GM23248 (cell line): ENCODE measurements at regions not wholly inside any gene's neighbourhood (a gene's known extent, or its start where the extent isn't known, plus 50 kb on each side); places are given as distances from the start of the nearest gene placed in this dataset.

Source experiments
- DNase-seq: peaks from one replicate; pipeline ENCODE4 v3.0.0-alpha.2; 2015
- H2AFZ ChIP-seq: fragments of 200-600 bp; sonication (generic); 2 replicates; pipeline ENCODE4 v1.6.1; 2016; ENCODE audit warnings: antibody characterized with exemption
- H3F3A ChIP-seq: fragments of 200-600 bp; sonication (generic); 2 replicates; pipeline ENCODE4 v1.6.1; 2016; ENCODE audit warnings: mild to moderate bottlenecking, antibody characterized with exemption, mixed run types; ENCODE audit not compliant: insufficient read depth
- H3K27ac ChIP-seq: fragments of 200-600 bp; sonication (generic); 2 replicates; pipeline ENCODE4 v1.5.1; 2016; ENCODE audit warnings: mild to moderate bottlenecking
- H3K27me3 ChIP-seq: fragments of 200-600 bp; sonication (generic); replicated peaks from 2 replicates; pipeline ENCODE4 v1.6.1; 2016; ENCODE audit warnings: mild to moderate bottlenecking; ENCODE audit not compliant: insufficient read depth
- H3K36me3 ChIP-seq: fragments of 200-600 bp; sonication (generic); 2 replicates; pipeline ENCODE4 v1.6.1; 2016; ENCODE audit warnings: low read depth, mild to moderate bottlenecking
- H3K4me1 ChIP-seq: fragments of 200-600 bp; sonication (generic); 2 replicates; pipeline ENCODE4 v1.6.1; 2016; ENCODE audit warnings: mild to moderate bottlenecking; ENCODE audit not compliant: insufficient read depth
- H3K4me2 ChIP-seq: fragments of 200-600 bp; sonication (generic); one replicate; pipeline ENCODE4 v1.6.1; 2016; ENCODE audit warnings: mild to moderate bottlenecking; ENCODE audit not compliant: unreplicated experiment
- H3K4me3 ChIP-seq: fragments of 200-600 bp; sonication (generic); 2 replicates; pipeline ENCODE4 v1.5.1; 2016; ENCODE audit warnings: mild to moderate bottlenecking
- H3K79me2 ChIP-seq: fragments of 200-600 bp; sonication (generic); 2 replicates; pipeline ENCODE4 v1.6.1; 2016; ENCODE audit warnings: mild to moderate bottlenecking; ENCODE audit not compliant: insufficient read depth
- H3K9ac ChIP-seq: fragments of 200-600 bp; sonication (generic); 2 replicates; pipeline ENCODE4 v1.6.1; 2016; ENCODE audit warnings: mild to moderate bottlenecking
- H3K9me2 ChIP-seq: fragments of 200-600 bp; sonication (generic); 2 replicates; pipeline ENCODE4 v1.6.1; 2016; ENCODE audit warnings: mixed run types, mild to moderate bottlenecking, moderate library complexity; ENCODE audit not compliant: insufficient read depth
- H3K9me3 ChIP-seq: fragments of 200-600 bp; sonication (generic); one replicate; pipeline ENCODE4 v1.6.1; 2017; ENCODE audit warnings: low read depth
- H4K20me1 ChIP-seq: fragments of 200-600 bp; sonication (generic); 2 replicates; pipeline ENCODE4 v1.6.0; 2016; ENCODE audit not compliant: insufficient read depth
- EZH2 ChIP-seq: fragments of 200-600 bp; sonication (generic); IDR thresholded peaks from 2 replicates; pipeline ENCODE4 v1.6.1; 2018; ENCODE audit warnings: antibody characterized with exemption, mild to moderate bottlenecking; ENCODE audit not compliant: insufficient read depth, poor library complexity, severe bottlenecking
- EZH2phosphoT487 ChIP-seq: fragments of 200-600 bp; sonication (generic); IDR thresholded peaks from 2 replicates; pipeline ENCODE4 v1.6.1; 2018; ENCODE audit warnings: antibody characterized with exemption, moderate library complexity, mild to moderate bottlenecking, low read depth; ENCODE audit not compliant: insufficient read depth
- WGBS, 2 experiments: methylation state at CpG; one replicate each; pipeline ENCODE4 v1.1.6; 2015 to 2017; ENCODE audit warnings: low lambda C conversion rate in 2 of 2, low coverage in 1 of 2; ENCODE audit errors: missing lambda C conversion rate in 2 of 2; 5-methylcytosine and 5-hydroxymethylcytosine counted together
- in situ Hi-C: fragments of 300-500 bp; cut with MboI; formaldehyde crosslinking; loops from 2 replicates; pipeline ENCODE4 v1.15.0; 2020

- no peaks in the 10 kb centered on the region for H3K4me1 ChIP-seq
- TF ChIP-seq EZH2 (no peak), EZH2phosphoT487 (no peak)
- no peak for DNase-seq
- H3K79me2 ChIP-seq: no peaks in the 10 kb centered on the region
- H3K9ac ChIP-seq: no peak overlapping the region
- no peaks in the 10 kb centered on the region for H3K27me3 ChIP-seq
- no peak overlapping the region for H2AFZ ChIP-seq
- H3K27ac ChIP-seq: no peak overlapping the region
- H3K9me2 ChIP-seq: no peaks in the 10 kb centered on the region
- H3K4me2 ChIP-seq: no peak overlapping the region
- no peaks in the 10 kb centered on the region for H3K36me3 ChIP-seq
- H4K20me1 ChIP-seq: no peaks in the 10 kb centered on the region
- H3F3A ChIP-seq: no peaks in the 10 kb centered on the region
- WGBS, 2 experiments: 70 to 71% methylated on average over 17 of the region's 17 CpGs
- no peaks in the 10 kb centered on the region for H3K9me3 ChIP-seq
- H3K4me3 ChIP-seq: no peak overlapping the region
- in situ Hi-C loops: no loop called here
Measured at GRCh38 chr14:95408731-95409476, 89.2 kb upstream of the CLMN start.

GRCh38 chr14:95407354-95407753, 87.6 kb upstream of the CLMN start:
- no peak for DNase-seq
- Histone ChIP-seq H3K27me3 (no peaks in the 10 kb centered on the region), H3K4me3 (no peak overlapping the region), H3K27ac (no peak overlapping the region), H3K4me1 (no peaks in the 10 kb centered on the region), H3K79me2 (no peaks in the 10 kb centered on the region), H3K9me3 (no peaks in the 10 kb centered on the region), H4K20me1 (no peaks in the 10 kb centered on the region), H3K36me3 (no peaks in the 10 kb centered on the region), H3K9me2 (no peaks in the 10 kb centered on the region), H3K4me2 (no peak overlapping the region), H3F3A (no peaks in the 10 kb centered on the region), H3K9ac (no peak overlapping the region), H2AFZ (no peak overlapping the region)
- 61 to 65% methylated on average over 8 of the region's 8 CpGs for WGBS, 2 experiments
- TF ChIP-seq EZH2 (no peak), EZH2phosphoT487 (no peak)
- in situ Hi-C loops: no loop called here

- no peak for DNase-seq
- H3K79me2 ChIP-seq: no peaks in the 10 kb centered on the region
- WGBS, 2 experiments: 40 to 50% methylated on average over 5 of the region's 5 CpGs
- no peaks in the 10 kb centered on the region for H3F3A ChIP-seq
- H3K36me3 ChIP-seq: no peaks in the 10 kb centered on the region
- H4K20me1 ChIP-seq: no peaks in the 10 kb centered on the region
- H2AFZ ChIP-seq: no peak overlapping the region
- H3K9me2 ChIP-seq: no peaks in the 10 kb centered on the region
- in situ Hi-C loops: no loop called here
- no peak for TF ChIP-seq EZH2
- no peak for TF ChIP-seq EZH2phosphoT487
- H3K4me3 ChIP-seq: no peak overlapping the region
- no peaks in the 10 kb centered on the region for H3K27me3 ChIP-seq
- H3K9ac ChIP-seq: no peak overlapping the region
- H3K27ac ChIP-seq: no peak overlapping the region
- no peaks in the 10 kb centered on the region for H3K4me1 ChIP-seq
- no peaks in the 10 kb centered on the region for H3K9me3 ChIP-seq
- no peak overlapping the region for H3K4me2 ChIP-seq
Measured at GRCh38 chr14:95406756-95407277, 87.1 kb upstream of the CLMN start.

GRCh38 chr14:95404583-95404982, 84.9 kb upstream of the CLMN start:
- in situ Hi-C loops: no loop called here

More at GRCh38 chr14:95404583-95404982, 84.9 kb upstream of the CLMN start:
- Histone ChIP-seq H3K9ac (no peak overlapping the region), H2AFZ (no peak overlapping the region), H3K4me3 (no peak overlapping the region), H3K27ac (no peak overlapping the region), H3K9me2 (no peaks in the 10 kb centered on the region), H4K20me1 (no peaks in the 10 kb centered on the region), H3K4me1 (no peaks in the 10 kb centered on the region), H3F3A (no peaks in the 10 kb centered on the region), H3K4me2 (no peak overlapping the region), H3K36me3 (no peaks in the 10 kb centered on the region), H3K79me2 (no peaks in the 10 kb centered on the region), H3K27me3 (no peaks in the 10 kb centered on the region), H3K9me3 (no peaks in the 10 kb centered on the region)
- WGBS, 2 experiments: 38 to 39% methylated on average over 7 of the region's 7 CpGs
- TF ChIP-seq EZH2 (no peak), EZH2phosphoT487 (no peak)
- DNase-seq: no peak
